HUES48 (cell line): ENCODE measurements at regions not wholly inside any gene's neighbourhood (a gene's known extent, or its start where the extent isn't known, plus 50 kb on each side); places are given as distances from the start of the nearest gene placed in this dataset.

Source experiments
- H3K27ac ChIP-seq: one replicate; pipeline ENCODE4 v1.7.0; 2013; ENCODE audit warnings: low read depth, low read length, inconsistent platforms
- H3K27me3 ChIP-seq: 2 replicates; pipeline ENCODE4 v1.6.1; 2013; ENCODE audit warnings: mild to moderate bottlenecking, low read length; ENCODE audit not compliant: control insufficient read depth, insufficient read depth
- H3K36me3 ChIP-seq: 2 replicates; pipeline ENCODE4 v1.6.1; 2013; ENCODE audit warnings: low read length; ENCODE audit not compliant: control insufficient read depth, insufficient read depth
- H3K4me1 ChIP-seq: 2 replicates; pipeline ENCODE4 v1.6.1; 2013; ENCODE audit warnings: mild to moderate bottlenecking, low read length; ENCODE audit not compliant: control insufficient read depth, insufficient read depth
- H3K4me3 ChIP-seq: 2 replicates; pipeline ENCODE4 v1.5.1; 2013; ENCODE audit warnings: mild to moderate bottlenecking, low read depth, low read length
- H3K9ac ChIP-seq: 2 replicates; pipeline ENCODE4 v1.6.1; 2013; ENCODE audit warnings: mild to moderate bottlenecking, low read depth, low read length, moderate library complexity
- H3K9me3 ChIP-seq: 2 replicates; pipeline ENCODE4 v1.6.1; 2013; ENCODE audit warnings: low read length; ENCODE audit not compliant: control insufficient read depth, insufficient read depth

DNA sequence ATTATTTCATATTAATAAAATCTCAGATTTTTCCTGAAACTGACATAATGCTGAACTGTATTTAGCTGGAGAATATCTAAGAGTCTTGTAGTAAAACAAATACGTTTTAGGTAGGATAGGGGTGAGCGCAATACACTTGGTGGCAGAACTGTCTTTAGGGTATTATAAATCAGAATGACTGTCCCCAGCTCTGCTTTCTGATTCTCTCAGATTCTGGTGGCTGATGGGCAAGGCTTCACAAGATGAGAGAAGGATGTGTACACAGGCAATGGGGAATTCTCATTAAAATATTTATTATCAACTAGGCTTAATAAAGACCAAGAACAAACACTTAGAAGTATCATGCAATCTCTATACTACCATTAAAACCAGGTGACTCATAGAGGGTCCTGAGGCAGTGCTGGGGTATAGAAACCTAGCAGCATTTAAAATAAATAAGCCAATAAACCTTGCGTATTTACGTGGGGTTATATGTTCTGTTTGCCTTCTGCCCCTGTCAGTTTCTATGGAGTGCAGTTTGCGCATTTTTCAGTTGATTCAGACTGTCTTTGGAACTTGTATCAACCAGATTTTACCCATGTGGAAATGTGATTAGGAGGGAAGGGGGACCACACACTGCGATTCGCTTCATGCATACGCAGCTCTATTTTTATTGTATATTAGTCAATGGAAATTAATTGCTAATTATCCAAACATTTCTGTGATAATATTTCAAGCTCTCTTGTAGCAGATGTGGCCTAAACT lies 1150.7 kb upstream of the WWC1 start:
- Histone ChIP-seq H3K27ac (no peak overlapping the region), H3K36me3 (no peaks in the 10 kb centered on the region), H3K9me3 (no peaks in the 10 kb centered on the region), H3K27me3 (no peaks in the 10 kb centered on the region), H3K4me3 (no peak overlapping the region), H3K4me1 (no peaks in the 10 kb centered on the region), H3K9ac (no peak overlapping the region)

DNA sequence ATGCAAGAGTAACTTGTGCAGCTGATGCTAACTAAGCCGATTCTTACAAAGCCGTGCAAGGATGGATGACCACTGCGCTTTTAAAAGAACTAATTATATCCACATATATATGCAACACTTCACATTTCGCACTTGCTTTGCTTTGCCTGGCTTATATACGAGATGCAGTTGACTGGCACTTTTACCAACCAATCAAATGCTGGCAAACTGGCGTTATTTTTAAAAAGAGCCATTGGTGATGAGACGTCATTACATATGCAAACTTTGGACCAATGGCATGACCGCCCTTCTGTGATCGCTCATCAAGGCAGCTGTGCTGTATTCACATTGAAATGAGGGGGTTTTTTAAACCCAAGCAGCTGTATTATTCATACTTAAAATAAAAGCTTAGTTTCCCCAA lies 1147.7 kb upstream of the WWC1 start:
- Histone ChIP-seq H3K36me3 (no peaks in the 10 kb centered on the region), H3K27ac (no peak overlapping the region), H3K4me1 (no peaks in the 10 kb centered on the region), H3K9me3 (no peaks in the 10 kb centered on the region), H3K9ac (no peak overlapping the region), H3K4me3 (no peak overlapping the region), H3K27me3 (no peaks in the 10 kb centered on the region)

- H3K9ac ChIP-seq: no peak overlapping the region
- H3K4me3 ChIP-seq: no peak overlapping the region
- no peaks in the 10 kb centered on the region for H3K27me3 ChIP-seq
- H3K27ac ChIP-seq: no peak overlapping the region
- no peaks in the 10 kb centered on the region for H3K9me3 ChIP-seq
- no peaks in the 10 kb centered on the region for H3K4me1 ChIP-seq
- H3K36me3 ChIP-seq: no peaks in the 10 kb centered on the region
These were observed 1145.6 kb upstream of the WWC1 start for GRCh38 chr5:167145841-167146240.

DNA sequence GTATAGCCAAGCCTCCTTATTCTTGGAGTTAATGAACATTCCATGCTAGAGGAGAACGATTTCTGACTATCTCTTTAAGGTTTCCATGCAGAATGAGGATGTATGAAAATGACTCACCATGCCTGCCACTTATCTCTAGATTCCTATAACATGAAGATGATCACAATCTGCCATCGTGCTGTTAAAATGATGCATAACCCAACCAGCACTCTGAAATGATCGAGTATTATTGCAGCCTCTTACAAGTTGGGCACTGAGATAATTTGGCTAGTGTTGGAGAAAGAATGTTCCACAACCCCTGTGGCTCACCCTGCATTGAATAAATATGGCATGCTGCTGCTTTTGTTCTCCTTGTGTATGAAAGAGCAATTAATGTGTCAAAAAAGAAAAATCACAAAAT lies 1143.6 kb upstream of the WWC1 start:
- no peak overlapping the region for H3K9ac ChIP-seq
- no peak overlapping the region for H3K27ac ChIP-seq
- no peaks in the 10 kb centered on the region for H3K9me3 ChIP-seq
- no peak overlapping the region for H3K4me3 ChIP-seq
- no peaks in the 10 kb centered on the region for H3K27me3 ChIP-seq
- no peaks in the 10 kb centered on the region for H3K36me3 ChIP-seq
- H3K4me1 ChIP-seq: no peaks in the 10 kb centered on the region

GRCh38 chr5:167150661-167151060 lies 1140.8 kb upstream of the WWC1 start:
- Histone ChIP-seq H3K27ac (no peak overlapping the region), H3K4me3 (no peak overlapping the region), H3K9me3 (no peaks in the 10 kb centered on the region), H3K36me3 (no peaks in the 10 kb centered on the region), H3K27me3 (no peaks in the 10 kb centered on the region), H3K9ac (no peak overlapping the region), H3K4me1 (0 out of 2 replicates have a peak, but pooled peaks cover 3% of the 10 kb centered on the region)

DNA sequence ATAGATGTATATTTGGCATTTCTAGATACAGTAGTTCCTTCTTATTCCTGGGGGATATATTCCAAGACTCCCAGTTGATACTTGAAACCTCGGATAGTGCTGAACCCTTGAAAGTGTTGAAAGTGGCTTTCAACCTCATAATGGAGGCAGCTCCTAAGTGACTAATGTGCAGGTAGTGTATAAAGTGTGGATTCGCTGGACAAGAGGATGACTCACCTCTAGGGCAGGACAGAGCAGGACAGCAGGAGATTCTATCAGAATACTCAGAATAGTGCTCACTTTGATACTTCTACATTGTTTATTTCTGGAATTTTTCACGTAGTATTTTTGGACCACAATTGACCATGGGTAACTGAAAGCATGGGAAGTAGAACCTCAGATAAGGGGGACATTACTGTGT lies 1138.9 kb upstream of the WWC1 start:
- no peak overlapping the region for H3K4me3 ChIP-seq
- H3K4me1 ChIP-seq: peaks cover 9% of the 10 kb centered on the region
- H3K9me3 ChIP-seq: no peaks in the 10 kb centered on the region
- H3K9ac ChIP-seq: no peak overlapping the region
- H3K36me3 ChIP-seq: no peaks in the 10 kb centered on the region
- no peak overlapping the region for H3K27ac ChIP-seq
- H3K27me3 ChIP-seq: no peaks in the 10 kb centered on the region

DNA sequence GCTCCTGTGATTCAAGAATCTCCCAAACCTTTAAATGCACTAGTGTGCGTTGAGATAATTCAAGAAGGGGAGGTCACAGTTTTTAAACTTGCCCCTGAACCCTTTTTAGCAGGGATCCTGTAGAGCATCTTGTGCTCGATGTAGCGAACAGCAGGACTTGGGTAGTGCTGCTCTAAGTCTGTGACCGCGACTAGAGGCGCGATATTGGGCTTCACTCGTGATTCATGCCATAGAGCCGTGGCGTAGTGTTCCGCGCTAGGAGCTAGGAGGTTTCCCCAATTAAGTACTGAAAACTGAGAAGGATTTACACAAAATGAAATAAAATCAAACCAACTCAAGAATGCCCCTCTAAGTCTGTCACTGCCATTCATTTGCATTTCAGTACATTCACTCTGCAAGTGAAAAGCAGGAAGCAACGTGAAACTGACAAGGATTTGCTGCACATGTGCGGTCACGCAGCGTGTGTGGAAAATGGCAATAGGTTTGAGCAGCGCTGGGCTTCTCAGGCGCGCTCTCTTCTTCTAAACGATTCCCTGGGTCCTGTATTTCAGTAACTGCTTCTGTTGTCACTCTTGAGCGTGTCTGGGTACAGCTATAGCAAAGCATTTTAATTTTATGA lies 1135.9 kb upstream of the WWC1 start:
- no peak overlapping the region for H3K9ac ChIP-seq
- H3K4me3 ChIP-seq: no peak overlapping the region
- H3K27ac ChIP-seq: no peak overlapping the region
- no peaks in the 10 kb centered on the region for H3K27me3 ChIP-seq
- H3K4me1 ChIP-seq: peaks cover 9% of the 10 kb centered on the region
- H3K9me3 ChIP-seq: no peaks in the 10 kb centered on the region
- no peaks in the 10 kb centered on the region for H3K36me3 ChIP-seq

- peaks cover 9% of the 10 kb centered on the region for H3K4me1 ChIP-seq
- H3K9ac ChIP-seq: no peak overlapping the region
- H3K9me3 ChIP-seq: no peaks in the 10 kb centered on the region
- H3K27ac ChIP-seq: no peak overlapping the region
- no peak overlapping the region for H3K4me3 ChIP-seq
- no peaks in the 10 kb centered on the region for H3K27me3 ChIP-seq
- H3K36me3 ChIP-seq: no peaks in the 10 kb centered on the region
These were observed 1135.0 kb upstream of the WWC1 start for GRCh38 chr5:167156446-167156845.

DNA sequence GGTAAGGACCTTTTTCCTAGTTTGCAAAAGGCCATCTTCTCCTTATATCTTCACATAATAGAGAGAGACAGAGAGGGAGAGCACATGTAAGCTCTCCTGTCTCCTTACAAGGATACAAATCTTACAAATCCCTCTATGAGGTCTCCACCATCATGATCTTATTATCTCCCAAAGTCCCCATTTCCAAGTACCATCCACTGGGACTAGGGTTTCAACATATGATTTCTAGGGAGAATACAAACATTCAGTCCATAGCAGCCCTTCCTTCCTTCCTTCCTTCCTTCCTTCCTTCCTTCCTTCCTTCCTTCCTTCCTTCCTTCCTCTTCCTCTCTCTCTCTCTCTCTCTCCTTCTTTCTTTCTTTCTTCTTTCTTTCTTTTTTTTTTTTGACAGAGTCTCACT lies 1132.9 kb upstream of the WWC1 start:
- H3K4me3 ChIP-seq: no peak overlapping the region
- H3K27me3 ChIP-seq: no peaks in the 10 kb centered on the region
- H3K36me3 ChIP-seq: no peaks in the 10 kb centered on the region
- H3K4me1 ChIP-seq: peaks cover 9% of the 10 kb centered on the region
- H3K9ac ChIP-seq: no peak overlapping the region
- H3K27ac ChIP-seq: no peak overlapping the region
- no peaks in the 10 kb centered on the region for H3K9me3 ChIP-seq

- H3K4me3 ChIP-seq: no peak overlapping the region
- H3K4me1 ChIP-seq: peaks cover 9% of the 10 kb centered on the region
- no peaks in the 10 kb centered on the region for H3K27me3 ChIP-seq
- H3K9me3 ChIP-seq: no peaks in the 10 kb centered on the region
- H3K9ac ChIP-seq: no peak overlapping the region
- no peaks in the 10 kb centered on the region for H3K36me3 ChIP-seq
- H3K27ac ChIP-seq: no peak overlapping the region
These were observed 1131.1 kb upstream of the WWC1 start for GRCh38 chr5:167160388-167160787.

DNA sequence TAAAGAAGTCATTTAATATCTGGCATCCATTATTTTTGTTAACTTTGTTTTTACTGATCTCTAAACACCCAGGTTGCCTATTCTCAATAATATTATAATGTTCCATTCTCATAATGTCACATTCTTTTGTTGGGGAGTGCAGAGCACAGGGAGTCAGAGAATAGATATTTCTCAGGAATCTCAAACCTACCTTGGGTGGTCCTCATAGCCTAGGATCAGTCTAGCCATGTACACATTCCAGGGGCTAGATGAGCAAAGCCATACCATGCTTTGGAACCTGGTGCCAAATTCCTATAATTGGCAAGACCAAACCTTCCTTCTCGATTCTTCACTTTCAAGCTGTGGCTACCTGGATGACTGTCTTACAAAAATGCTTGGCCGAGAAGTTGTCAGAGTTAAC lies 1124.7 kb upstream of the WWC1 start:
- H3K27ac ChIP-seq: no peak overlapping the region

More for the DNA sequence above, 1124.7 kb upstream of the WWC1 start:
- Histone ChIP-seq H3K9me3 (no peaks in the 10 kb centered on the region), H3K9ac (no peak overlapping the region), H3K4me3 (no peak overlapping the region), H3K4me1 (no peaks in the 10 kb centered on the region), H3K36me3 (no peaks in the 10 kb centered on the region), H3K27me3 (no peaks in the 10 kb centered on the region)
